HG03460 (cell line): ENCODE measurements at regions not wholly inside any gene's neighbourhood (a gene's known extent, or its start where the extent isn't known, plus 50 kb on each side); places are given as distances from the start of the nearest gene placed in this dataset.

Source experiments
- ATAC-seq: cut with Tn5 transposase; IDR thresholded peaks from one replicate; pipeline ENCODE4 v1.9.1; 2021; ENCODE audit not compliant: unreplicated experiment

- no peak for ATAC-seq
Observed at GRCh38 chr5:23253621-23254198, 253.7 kb upstream of the PRDM9 start.

- ATAC-seq = no peak
Observed at GRCh38 chr5:23242891-23243290, 264.5 kb upstream of the PRDM9 start.

- no peak for ATAC-seq
Observed at GRCh38 chr5:23235246-23235645, 272.2 kb upstream of the PRDM9 start.

- no peak for ATAC-seq
Observed at GRCh38 chr5:23234197-23234596, 273.2 kb upstream of the PRDM9 start.

GRCh38 chr5:23223846-23224245 lies 283.6 kb upstream of the PRDM9 start:
- no peak for ATAC-seq

GRCh38 chr5:23221831-23222230 lies 285.6 kb upstream of the PRDM9 start:
- no peak for ATAC-seq

- ATAC-seq = no peak
Observed at GRCh38 chr5:23217159-23217558, 290.2 kb upstream of the PRDM9 start.

GRCh38 chr5:23216345-23216744 lies 291.1 kb upstream of the PRDM9 start:
- no peak for ATAC-seq

GRCh38 chr5:23208959-23209431 lies 298.4 kb upstream of the PRDM9 start:
- no peak for ATAC-seq

- no peak for ATAC-seq
Observed at GRCh38 chr5:23204111-23204510, 303.3 kb upstream of the PRDM9 start.

GRCh38 chr5:23169660-23170416 lies 316.7 kb upstream of the CDH12 start:
- no peak for ATAC-seq

- no peak for ATAC-seq
Observed at GRCh38 chr5:23164971-23165370, 311.8 kb upstream of the CDH12 start.

GRCh38 chr5:23158179-23158578 lies 305.0 kb upstream of the CDH12 start:
- no peak for ATAC-seq

- ATAC-seq = no peak
Observed at GRCh38 chr5:23157716-23158115, 304.6 kb upstream of the CDH12 start.

- ATAC-seq = no peak
Observed at GRCh38 chr5:23157169-23157568, 304.0 kb upstream of the CDH12 start.

GRCh38 chr5:23147625-23148024 lies 294.5 kb upstream of the CDH12 start:
- no peak for ATAC-seq

GRCh38 chr5:23146183-23146582 lies 293.0 kb upstream of the CDH12 start:
- ATAC-seq = no peak

GRCh38 chr5:23139338-23140171 lies 286.4 kb upstream of the CDH12 start:
- ATAC-seq = no peak

- ATAC-seq = no peak
Observed at GRCh38 chr5:23136958-23137357, 283.8 kb upstream of the CDH12 start.

GRCh38 chr5:23132231-23132630 lies 279.1 kb upstream of the CDH12 start:
- no peak for ATAC-seq

GRCh38 chr5:23112237-23112636 lies 259.1 kb upstream of the CDH12 start:
- ATAC-seq = no peak

GRCh38 chr5:23105021-23105420 lies 251.9 kb upstream of the CDH12 start:
- no peak for ATAC-seq
